GM12872 (cell line): ENCODE measurements at regions not wholly inside any gene's neighbourhood (a gene's known extent, or its start where the extent isn't known, plus 50 kb on each side); places are given as distances from the start of the nearest gene placed in this dataset.

ENCODE experiments used
- CTCF ChIP-seq: IDR thresholded peaks from 3 replicates; pipeline ENCODE4 v1.5.1; 2011; ENCODE audit warnings: low read depth, mild to moderate bottlenecking, low read length, moderate library complexity; ENCODE audit not compliant: insufficient read depth

GRCh38 chr2:117349687-117350086 lies 464.8 kb upstream of the DDX18 start:
- TF ChIP-seq CTCF = no peak

GRCh38 chr2:117351396-117351795 lies 463.1 kb upstream of the DDX18 start:
- TF ChIP-seq CTCF = no peak

GRCh38 chr2:117359266-117359914 lies 455.1 kb upstream of the DDX18 start:
- no peak for TF ChIP-seq CTCF

- no peak for TF ChIP-seq CTCF
Observed at GRCh38 chr2:117360586-117360985, 453.9 kb upstream of the DDX18 start.

GRCh38 chr2:117378653-117379052 lies 435.8 kb upstream of the DDX18 start:
- TF ChIP-seq CTCF = no peak

- TF ChIP-seq CTCF = no peak
Observed at GRCh38 chr2:117379928-117380327, 434.6 kb upstream of the DDX18 start.

- no peak for TF ChIP-seq CTCF
Observed at GRCh38 chr2:117396161-117396560, 418.3 kb upstream of the DDX18 start.
